Myocyte (in vitro differentiated cells): ENCODE measurements at regions not wholly inside any gene's neighbourhood (a gene's known extent, or its start where the extent isn't known, plus 50 kb on each side); places are given as distances from the start of the nearest gene placed in this dataset.
"Not testable (repeated sequence)": the region's sequence is repeated elsewhere in the genome, so short reads cannot be mapped to it uniquely, and the experiment has no call there.

Experiments used
- DNase-seq: peaks from one replicate; pipeline ENCODE4 v3.0.0-alpha.2; 2012; ENCODE audit warnings: low read depth

DNA sequence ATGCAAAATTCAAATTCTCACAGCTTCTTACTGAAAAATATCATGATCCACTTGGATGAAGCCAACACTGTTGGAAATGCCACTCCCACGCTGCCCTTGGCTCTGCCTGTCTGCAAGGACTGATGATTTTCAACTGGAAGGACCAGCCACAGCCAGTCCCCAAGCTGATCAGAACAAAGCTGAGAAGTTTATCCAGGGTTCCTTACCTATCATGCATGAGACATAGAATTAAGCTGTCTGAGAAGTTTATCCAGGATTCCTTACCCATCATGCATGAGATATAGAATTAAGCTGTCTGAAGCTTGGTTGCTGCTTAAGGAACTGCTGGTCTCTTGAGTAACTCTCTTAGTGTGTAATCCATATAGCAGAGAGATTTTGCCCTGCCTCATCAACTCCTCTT, 159.8 kb upstream of the TMEM260 start:
- DNase-seq = no peak

- DNase-seq = no peak
Measured at GRCh38 chr14:56422221-56422620, 157.4 kb upstream of the TMEM260 start.

GRCh38 chr14:56422703-56423213, 156.8 kb upstream of the TMEM260 start:
- DNase-seq = peak; percentile 76

- peak; percentile 35 for DNase-seq
Measured at GRCh38 chr14:56423544-56423943, 156.1 kb upstream of the TMEM260 start.

GRCh38 chr14:56431013-56431412, 148.6 kb upstream of the TMEM260 start:
- no peak for DNase-seq

GRCh38 chr14:56449670-56450213, 129.9 kb upstream of the TMEM260 start:
- no peak for DNase-seq

DNA sequence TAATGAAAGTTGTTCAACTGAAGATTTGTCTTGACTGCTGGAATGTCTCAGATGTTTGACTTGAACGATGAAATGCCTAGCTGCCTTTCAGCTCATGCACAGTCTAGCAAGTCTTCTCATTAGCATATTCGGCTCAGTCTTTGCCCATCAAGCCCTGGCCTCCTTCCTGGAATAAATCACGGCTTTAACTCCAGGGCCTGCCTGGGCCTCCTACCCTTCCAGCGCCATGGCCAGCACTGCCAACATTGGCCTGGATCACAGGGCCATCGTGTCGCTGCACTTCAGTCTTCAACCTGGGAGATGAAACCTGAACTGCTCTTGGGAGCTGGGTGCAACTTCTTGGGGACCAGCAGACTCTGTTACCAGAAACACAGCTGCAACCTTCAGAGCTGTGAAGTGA, 126.7 kb upstream of the TMEM260 start:
- no peak for DNase-seq

DNA sequence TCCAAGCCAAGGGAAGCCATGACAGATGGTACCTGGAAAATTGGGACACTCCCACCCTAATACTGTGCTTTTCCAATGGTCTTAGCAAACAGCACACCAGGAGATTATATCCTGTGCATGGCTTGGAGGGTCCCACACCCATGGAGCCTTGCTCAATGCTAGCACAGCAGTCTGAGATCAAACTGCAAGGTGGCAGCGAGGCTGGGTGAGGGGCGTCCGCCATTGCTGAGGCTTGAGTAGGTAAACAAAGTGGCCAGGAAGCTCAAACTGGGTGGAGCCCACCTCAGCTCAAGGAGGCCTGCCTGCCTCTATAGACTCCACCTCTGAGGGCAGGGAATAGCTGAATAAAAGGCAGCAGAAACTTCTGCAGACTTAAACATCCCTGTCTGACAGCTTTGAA, 124.9 kb upstream of the TMEM260 start:
- DNase-seq = not testable (repeated sequence)

DNA sequence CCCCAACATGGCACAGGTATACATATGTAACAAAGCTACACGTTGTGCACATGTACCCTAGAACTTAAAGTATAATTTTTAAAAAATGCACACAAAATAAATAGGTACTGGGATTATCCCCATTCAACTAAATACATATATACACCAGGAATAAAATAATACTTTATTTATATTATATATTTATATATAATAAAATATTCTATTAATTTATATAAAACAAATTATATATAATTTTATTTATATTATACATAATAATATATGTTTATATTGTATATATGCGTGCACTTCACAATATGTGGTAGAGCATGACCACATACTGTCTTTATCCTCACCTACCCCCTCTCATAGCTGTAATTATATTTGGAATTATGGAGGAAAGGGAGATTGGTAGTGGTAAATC, 119.1 kb upstream of the TMEM260 start:
- DNase-seq = no peak

DNA sequence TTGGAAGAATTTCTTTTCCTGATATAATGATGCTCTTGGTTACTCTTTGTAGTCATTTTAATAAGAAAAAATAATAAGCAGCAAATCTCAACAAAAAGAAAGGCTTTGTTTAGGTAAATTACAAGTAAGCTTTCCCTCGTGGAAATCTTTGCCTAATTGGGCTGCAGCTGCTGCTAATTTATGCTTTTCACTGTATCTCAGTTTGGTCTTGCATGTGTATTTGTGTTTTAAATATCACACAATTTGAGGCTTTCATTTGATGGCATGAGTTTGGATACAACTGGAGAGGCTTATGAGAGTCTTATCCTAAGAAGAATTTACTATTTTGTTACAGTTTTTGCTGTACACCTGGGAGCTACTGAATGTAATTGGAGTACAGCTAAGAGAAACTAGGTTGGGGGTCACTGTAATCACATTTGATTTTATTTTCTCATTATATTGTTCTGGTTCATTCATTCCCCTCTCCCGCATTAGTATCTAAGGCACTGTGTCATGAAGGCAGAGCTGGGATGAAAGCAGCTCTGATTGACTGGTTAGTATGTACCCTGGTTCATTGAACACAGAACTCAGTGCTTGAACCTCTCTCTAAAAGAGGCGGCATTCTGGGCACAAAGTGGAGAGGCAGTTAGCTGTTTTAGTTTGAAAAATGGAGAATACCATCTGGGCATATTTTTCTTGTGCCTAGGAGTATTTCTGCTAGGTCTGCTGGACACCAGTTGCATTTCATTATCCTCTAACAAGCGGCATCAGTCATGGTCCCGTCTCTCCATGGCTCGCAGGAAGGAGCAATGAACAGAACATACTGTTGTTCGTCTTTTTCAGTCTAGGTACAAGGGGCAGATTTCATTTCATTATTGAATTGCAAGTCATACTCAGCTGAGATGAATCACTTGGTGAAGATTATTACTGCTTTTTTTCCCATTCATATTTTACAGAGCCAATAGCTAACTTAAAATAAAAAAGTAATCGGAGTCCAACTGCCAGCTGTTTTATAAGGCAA, 118.0 kb upstream of the TMEM260 start:
- no peak for DNase-seq

DNA sequence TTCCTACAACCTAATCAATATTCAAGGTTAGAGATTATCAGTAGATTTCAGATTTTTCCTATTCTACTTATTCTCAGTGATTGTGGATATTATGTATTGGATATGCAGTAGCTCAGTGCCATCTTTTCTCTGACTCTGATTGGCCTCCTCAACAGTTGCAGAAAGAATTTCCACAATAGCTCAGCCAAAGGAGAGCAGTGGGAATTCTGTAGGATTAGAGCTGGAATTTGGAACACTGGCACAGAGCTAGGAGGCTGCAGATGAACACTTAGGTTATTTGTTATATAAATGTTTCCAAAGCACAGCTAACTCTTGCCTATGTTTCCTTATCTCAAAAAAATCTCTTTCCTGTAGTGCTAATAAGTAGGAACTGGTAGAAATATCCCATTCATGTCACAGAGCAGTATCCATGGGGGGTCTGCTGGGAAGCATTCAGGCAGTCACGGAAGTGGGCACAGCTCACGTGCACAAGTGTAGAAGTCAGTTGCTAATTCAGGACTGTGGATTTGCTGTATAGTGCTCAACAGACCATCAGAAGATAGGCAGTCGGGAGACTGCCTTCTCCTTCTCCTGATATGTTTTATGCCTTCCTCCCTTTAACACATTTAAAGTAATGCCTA, 116.2 kb upstream of the TMEM260 start:
- no peak for DNase-seq

DNA sequence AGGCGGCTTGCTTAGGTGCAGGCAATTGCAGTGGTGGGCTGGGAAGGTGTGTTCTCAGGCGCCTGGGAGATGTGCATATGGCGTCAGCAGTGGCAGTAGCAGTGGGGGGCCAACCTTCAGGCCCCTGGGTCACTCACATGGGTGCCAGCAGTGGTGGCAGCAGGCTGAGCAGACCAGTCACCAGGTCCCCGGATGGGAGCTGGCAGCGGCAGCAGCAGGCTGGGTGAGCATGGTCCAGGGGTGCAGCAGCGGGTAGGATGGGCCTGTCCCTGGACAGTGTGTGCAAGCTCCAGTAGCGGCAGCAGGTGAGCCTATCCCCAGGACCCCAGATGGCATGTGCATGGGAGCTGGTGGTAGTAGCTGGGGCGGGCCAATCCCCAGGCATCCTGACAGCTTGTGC, 108.5 kb upstream of the TMEM260 start:
- DNase-seq = no peak

- DNase-seq = peak; percentile 70
Measured at GRCh38 chr14:56474419-56475022, 105.1 kb upstream of the TMEM260 start.

DNA sequence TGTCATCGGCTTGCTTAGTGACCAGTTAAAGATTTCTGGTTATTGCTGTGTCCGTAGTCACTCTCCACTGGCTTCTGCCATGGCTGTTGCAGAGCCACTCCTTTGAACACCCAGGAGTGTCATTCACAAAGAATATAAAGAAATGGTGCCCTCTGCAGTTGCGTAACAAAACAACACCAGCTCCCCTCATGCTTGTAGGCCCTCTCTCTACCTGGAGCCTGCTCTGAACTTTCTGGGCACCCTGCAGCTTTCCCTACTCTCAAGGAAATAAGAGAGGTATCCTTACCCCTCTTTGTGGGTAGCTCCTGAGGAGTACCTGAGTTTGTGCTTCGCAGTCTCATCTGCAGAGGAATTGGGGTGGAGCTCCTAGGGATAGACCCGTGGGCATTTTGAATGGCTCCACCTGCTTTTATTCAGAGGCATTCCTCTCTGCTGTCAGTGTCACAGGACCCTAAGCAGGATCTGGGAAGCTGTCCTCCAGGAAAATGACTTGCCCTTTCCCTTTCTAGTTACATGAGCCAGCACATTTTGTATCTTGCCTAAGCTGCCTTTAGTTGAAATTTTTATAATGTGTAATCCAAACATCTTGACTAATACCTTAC, 97.2 kb upstream of the TMEM260 start:
- DNase-seq = peak; percentile 13

DNA sequence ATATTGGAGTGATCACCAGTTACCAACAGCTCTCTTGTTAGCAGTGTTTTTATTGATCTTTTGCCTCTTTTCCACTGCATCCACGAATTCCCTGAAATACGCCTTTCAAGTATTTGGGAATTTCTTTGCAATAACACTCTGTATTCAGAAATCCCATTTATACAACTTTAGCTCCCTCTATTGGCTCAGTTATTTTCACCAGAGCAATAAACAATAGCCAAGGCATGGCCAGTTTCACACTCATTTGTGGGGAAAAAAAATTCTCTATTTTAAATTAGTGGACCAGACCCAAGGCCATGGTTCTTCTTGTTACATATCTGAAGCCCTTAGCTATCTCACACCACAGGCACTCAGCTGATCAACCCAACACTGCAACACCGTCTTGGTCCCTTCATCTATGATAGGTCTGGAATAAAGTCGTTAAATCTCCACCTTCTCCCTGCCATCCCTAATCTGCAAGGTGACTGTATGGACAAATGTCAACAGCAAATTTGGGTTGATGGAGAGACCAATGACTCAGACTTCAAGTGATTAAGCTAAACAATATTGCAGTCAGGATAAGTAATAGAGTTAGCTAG, 92.4 kb upstream of the TMEM260 start:
- DNase-seq = peak; percentile 25

GRCh38 chr14:56487761-56488160, 91.8 kb upstream of the TMEM260 start:
- DNase-seq = peak; percentile 27

DNA sequence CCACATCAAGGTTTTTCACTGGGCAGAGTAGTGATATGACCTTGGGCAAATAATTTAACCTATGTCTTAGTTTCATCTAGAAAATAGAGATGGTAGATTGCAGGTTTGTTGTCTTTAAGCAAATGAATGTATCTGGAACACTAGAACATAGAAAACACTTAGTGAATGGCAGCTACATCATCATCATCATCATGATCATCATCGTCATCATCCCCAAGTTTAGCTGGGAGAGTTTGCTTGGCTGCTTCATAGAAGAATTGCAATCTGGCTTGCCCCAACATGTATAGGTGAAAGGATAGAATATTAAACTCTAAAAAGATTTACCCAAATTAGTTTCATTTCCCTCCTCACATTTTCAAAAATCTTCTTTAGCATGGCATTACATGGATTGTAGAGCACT, 91.3 kb upstream of the TMEM260 start:
- no peak for DNase-seq

GRCh38 chr14:56490379-56490778, 89.2 kb upstream of the TMEM260 start:
- DNase-seq = peak; percentile 47

DNA sequence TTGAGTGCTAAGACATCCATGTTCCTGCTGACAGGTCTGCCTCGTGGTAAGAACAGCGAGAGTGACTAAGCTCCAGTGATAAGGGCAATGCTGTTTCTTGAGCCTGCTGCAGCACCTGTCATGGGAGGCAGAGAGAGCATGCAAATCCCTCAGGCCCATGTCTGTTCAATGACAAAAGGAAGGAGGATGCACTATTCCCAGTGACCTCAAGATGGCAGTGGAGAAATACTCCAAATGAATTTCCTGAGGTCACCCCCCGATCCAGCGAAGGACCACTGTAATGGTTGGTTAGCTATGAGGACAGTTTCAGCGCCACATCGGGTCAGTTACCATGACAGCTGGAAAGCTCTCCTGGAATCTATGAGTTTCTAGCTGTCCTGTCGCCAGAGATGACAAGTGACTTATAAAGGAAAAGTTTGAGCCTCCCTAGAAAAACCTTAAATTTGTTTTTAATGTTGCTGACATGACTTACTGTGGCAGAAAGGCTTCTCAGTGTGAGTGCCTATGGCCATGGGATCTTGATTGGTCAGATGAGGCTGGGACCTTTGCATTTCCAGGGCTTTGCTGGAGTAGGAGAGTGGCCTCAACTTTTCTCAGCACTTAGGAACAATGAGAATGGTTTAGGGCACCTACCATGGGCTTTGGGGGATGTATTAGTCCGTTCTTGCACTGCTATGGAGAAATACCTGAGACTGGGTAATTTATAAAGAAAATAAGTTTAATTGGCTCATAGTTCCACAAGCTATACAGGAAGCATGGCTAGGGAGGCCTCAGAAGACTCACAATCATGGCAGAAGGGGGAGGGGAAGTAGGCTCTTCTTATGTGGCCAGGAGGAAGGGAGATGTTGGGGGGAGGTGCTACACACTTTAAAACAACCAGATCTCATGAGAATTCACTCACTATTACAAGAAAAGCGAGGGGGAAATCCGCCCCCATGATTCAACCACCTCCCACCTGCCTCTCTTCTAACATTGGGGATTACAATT, 88.0 kb upstream of the TMEM260 start:
- peak; percentile 83 for DNase-seq

- DNase-seq = no peak
Measured at GRCh38 chr14:56494167-56494566, 85.4 kb upstream of the TMEM260 start.
